Activated CD8-positive, alpha-beta T cell treated with anti-CD3 and anti-CD28 coated beads for 36 hours (primary cell): ENCODE measurements at regions not wholly inside any gene's neighbourhood (a gene's known extent, or its start where the extent isn't known, plus 50 kb on each side); places are given as distances from the start of the nearest gene placed in this dataset.

ENCODE experiments used
- ATAC-seq: fragments of 200-7000 bp; cut with Tn5 transposase; one replicate; pipeline ENCODE4 v1.10.0; 2021; ENCODE audit warnings: mild to moderate bottlenecking, moderate library complexity
- CTCF ChIA-PET: fragments of 350-600 bp; sonication (Branson Sonifier 250); formaldehyde crosslinking; loops from one replicate; lab custom pipeline; 2021; ENCODE audit warnings: antibody characterized with exemption; lab: Charles Lee
- POLR2A ChIA-PET: fragments of 350-600 bp; sonication (Branson Sonifier 250); formaldehyde crosslinking; loops from one replicate; lab custom pipeline; 2021; ENCODE audit warnings: antibody characterized with exemption; lab: Charles Lee
- DNase-seq: peaks from one replicate; pipeline ENCODE4 v3.0.0-alpha.2; 2020
- H3K27ac Mint-ChIP-seq: one replicate; pipeline ENCODE4 v1.8.0; 2021; ENCODE audit warnings: mild to moderate bottlenecking, mixed read lengths
- H3K27me3 Mint-ChIP-seq: one replicate; pipeline ENCODE4 v1.8.0; 2021; ENCODE audit warnings: mixed read lengths
- H3K36me3 Mint-ChIP-seq: one replicate; pipeline ENCODE4 v1.8.0; 2021; ENCODE audit warnings: low read depth, mixed read lengths
- H3K4me1 Mint-ChIP-seq: one replicate; pipeline ENCODE4 v1.8.0; 2021; ENCODE audit warnings: low read depth, mixed read lengths
- H3K4me3 Mint-ChIP-seq: one replicate; pipeline ENCODE4 v1.8.0; 2021; ENCODE audit warnings: mild to moderate bottlenecking, moderate library complexity, mixed read lengths
- H3K9me3 Mint-ChIP-seq: one replicate; pipeline ENCODE4 v1.8.0; 2021; ENCODE audit warnings: mixed read lengths
- intact Hi-C: fragments of 100-400 bp; cut with micrococcal nuclease; formaldehyde crosslinking; loops from one replicate; pipeline ENCODE4 v1.10.0; 2022
- TF ChIP-seq, protein P1 (sequence below): fragments of 200-600 bp; IDR thresholded peaks from one replicate; pipeline ENCODE4 v1.8.0; 2022; ENCODE audit warnings: antibody characterized with exemption, mild to moderate bottlenecking

DNA sequence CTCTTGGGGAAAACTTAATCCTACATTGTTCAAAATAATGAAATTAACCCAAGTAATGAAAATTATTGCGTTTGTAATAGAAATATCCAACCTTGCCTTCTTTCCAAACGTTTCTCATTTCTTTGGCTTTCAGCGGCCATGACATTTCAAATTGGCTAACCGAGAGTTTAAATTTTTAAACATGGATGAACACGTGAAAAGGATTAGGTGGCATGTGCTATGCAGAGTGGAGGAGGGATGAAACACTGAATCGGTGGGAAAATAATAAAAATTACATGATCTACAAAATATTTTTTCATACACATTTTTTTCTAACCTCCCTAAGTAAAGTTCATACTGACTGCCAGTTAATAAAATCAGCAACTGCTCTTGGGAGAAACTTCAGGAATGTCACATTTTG is 728.4 kb upstream of the PKDCC start:
- CTCF ChIA-PET, result no interaction called here
- POLR2A ChIA-PET, result no interaction called here

DNA sequence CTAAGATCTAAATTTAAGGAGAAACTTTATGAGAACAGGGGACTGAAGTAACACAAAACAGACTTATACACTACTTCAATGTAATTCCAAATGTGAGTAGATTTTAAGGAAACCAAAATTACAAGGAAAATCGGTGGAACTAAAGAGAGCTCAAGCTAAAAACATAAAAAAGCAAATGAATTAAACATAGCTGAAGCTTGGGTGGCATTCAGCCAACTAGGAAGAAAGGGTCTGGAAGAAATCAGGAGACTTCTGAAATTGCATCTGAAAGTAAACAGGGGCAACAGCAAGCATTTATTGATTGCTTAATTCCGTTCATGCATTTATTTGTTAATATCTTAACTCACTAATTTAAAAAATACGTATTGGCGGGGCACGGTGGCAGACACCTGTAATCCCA is 727.3 kb upstream of the PKDCC start:
- TF ChIP-seq, protein P1, sequence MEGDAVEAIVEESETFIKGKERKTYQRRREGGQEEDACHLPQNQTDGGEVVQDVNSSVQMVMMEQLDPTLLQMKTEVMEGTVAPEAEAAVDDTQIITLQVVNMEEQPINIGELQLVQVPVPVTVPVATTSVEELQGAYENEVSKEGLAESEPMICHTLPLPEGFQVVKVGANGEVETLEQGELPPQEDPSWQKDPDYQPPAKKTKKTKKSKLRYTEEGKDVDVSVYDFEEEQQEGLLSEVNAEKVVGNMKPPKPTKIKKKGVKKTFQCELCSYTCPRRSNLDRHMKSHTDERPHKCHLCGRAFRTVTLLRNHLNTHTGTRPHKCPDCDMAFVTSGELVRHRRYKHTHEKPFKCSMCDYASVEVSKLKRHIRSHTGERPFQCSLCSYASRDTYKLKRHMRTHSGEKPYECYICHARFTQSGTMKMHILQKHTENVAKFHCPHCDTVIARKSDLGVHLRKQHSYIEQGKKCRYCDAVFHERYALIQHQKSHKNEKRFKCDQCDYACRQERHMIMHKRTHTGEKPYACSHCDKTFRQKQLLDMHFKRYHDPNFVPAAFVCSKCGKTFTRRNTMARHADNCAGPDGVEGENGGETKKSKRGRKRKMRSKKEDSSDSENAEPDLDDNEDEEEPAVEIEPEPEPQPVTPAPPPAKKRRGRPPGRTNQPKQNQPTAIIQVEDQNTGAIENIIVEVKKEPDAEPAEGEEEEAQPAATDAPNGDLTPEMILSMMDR, result no peak
- DNase-seq (no peak), ATAC-seq (no peak)
- Mint-ChIP-seq H3K9me3 (no peaks in the 10 kb centered on the region), H3K4me3 (no peak overlapping the region), H3K27ac (no peak overlapping the region), H3K27me3 (no peaks in the 10 kb centered on the region), H3K4me1 (no peaks in the 10 kb centered on the region), H3K36me3 (no peaks in the 10 kb centered on the region)
- ChIA-PET POLR2A (no interaction called here), CTCF (no interaction called here)
- intact Hi-C loops, result no loop called here

More for the DNA sequence above, 728.4 kb upstream of the PKDCC start:
- intact Hi-C loops, result no loop called here
- DNase-seq (no peak), ATAC-seq (no peak)
- H3K4me3 Mint-ChIP-seq, result no peak overlapping the region
- no peaks in the 10 kb centered on the region for H3K9me3 Mint-ChIP-seq
- no peaks in the 10 kb centered on the region for H3K4me1 Mint-ChIP-seq
- no peaks in the 10 kb centered on the region for H3K36me3 Mint-ChIP-seq
- H3K27me3 Mint-ChIP-seq, result no peaks in the 10 kb centered on the region
- TF ChIP-seq, protein P1, result no peak
- no peak overlapping the region for H3K27ac Mint-ChIP-seq

DNA sequence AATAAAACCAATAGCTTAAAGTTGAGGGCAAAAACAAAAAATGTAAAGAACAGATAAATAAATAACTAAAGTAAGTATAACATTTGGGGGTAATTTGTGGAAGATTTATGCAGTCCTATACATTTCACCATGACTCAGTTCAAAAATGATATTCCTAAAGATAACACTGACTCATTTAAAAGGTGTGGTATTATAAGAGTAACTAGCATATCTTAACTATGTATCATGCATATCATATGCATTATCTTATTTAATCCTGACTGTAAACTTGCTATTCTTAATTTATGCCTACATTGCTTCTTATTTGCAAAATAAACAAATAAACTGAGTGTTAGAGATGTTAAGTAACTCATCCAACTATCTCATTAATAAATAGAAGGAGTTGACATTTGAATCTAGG is 726.5 kb upstream of the PKDCC start:
- Mint-ChIP-seq H3K36me3 (no peaks in the 10 kb centered on the region), H3K4me1 (no peaks in the 10 kb centered on the region), H3K27me3 (no peaks in the 10 kb centered on the region), H3K4me3 (no peak overlapping the region), H3K27ac (no peak overlapping the region), H3K9me3 (no peaks in the 10 kb centered on the region)
- ChIA-PET CTCF (no interaction called here), POLR2A (no interaction called here)
- ATAC-seq, result no peak
- intact Hi-C loops, result no loop called here
- no peak for DNase-seq
- TF ChIP-seq, protein P1, result no peak

DNA sequence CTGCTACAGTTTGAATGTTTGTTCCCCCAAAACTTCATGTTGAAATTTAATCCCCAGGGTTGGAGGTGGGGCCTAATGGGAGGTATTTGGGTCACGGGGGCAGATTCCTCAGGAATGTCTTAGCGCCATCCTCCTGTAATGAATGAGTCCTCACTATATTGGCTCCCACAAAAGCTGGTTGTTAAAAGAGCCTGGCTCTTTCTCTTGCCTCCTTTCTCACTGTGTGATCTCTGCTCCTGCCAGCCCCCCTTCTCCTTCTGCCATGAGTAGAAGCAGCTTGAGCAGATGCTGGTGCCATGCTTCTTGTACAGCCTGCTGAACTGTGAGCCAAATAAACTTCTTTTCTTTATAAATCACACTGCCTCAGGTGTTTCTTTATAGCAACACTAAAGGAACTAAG is 721.0 kb upstream of the PKDCC start:
- H3K4me1 Mint-ChIP-seq, result no peaks in the 10 kb centered on the region
- intact Hi-C loops, result no loop called here
- no peak overlapping the region for H3K4me3 Mint-ChIP-seq
- H3K36me3 Mint-ChIP-seq, result no peaks in the 10 kb centered on the region
- ATAC-seq (no peak), DNase-seq (no peak)
- H3K27ac Mint-ChIP-seq, result no peak overlapping the region
- POLR2A ChIA-PET, result no interaction called here
- no peaks in the 10 kb centered on the region for H3K9me3 Mint-ChIP-seq
- no peaks in the 10 kb centered on the region for H3K27me3 Mint-ChIP-seq
- TF ChIP-seq, protein P1, result no peak
- CTCF ChIA-PET, result no interaction called here

DNA sequence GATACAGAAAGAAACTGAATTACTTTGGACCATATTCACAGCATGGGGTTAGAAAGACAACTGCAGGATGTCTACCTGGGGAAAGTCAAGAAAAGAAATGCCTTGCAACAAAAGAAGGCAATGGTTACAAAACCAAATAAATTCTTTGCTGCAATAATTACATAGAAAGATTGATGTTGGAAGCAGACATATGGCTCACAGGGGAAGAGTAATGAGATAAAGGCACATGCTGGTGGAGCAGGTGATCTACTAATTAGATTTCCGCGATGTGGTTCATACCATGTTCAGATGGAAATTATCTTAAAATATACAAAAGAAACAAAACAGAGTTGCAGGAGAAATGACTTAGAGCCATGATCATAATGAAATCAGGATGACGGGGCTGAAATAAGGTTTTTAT is 718.8 kb upstream of the PKDCC start:
- Mint-ChIP-seq H3K9me3 (no peaks in the 10 kb centered on the region), H3K4me1 (no peaks in the 10 kb centered on the region), H3K27ac (no peak overlapping the region), H3K4me3 (no peak overlapping the region), H3K36me3 (no peaks in the 10 kb centered on the region), H3K27me3 (no peaks in the 10 kb centered on the region)
- intact Hi-C loops, result no loop called here
- TF ChIP-seq, protein P1, result no peak
- ATAC-seq (no peak), DNase-seq (no peak)
- CTCF ChIA-PET, result no interaction called here
- POLR2A ChIA-PET, result no interaction called here
